ENCODE measurements at regions not wholly inside any gene's neighbourhood (a gene's known extent, or its start where the extent isn't known, plus 50 kb on each side); places are given as distances from the start of the nearest gene placed in this dataset.

DNA sequence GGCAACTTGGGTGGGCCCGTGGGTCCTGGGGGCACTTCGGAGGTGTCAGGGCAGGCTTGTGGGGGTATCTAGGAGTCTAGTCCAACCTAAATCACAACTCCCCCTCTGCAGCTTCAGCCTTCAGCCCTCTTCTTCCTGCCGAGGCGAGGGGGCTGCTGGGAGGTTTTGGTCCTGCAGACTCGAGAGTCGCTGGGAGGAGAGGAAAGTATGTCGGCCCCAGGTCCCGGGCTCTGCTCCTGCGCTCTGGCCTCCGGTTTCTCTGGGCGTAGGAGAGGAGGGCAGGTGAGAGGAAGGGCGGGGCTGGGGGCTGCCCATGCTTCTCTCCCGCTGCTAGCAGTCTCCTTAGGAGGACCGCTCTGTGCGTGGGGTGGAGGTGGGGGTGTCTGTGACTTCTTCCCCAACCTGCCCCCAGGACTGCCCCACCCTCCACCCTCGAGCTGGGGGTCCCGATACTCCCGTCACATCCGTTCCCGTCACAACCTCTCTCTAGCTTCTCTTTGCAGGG lies 139.8 kb upstream of the COL5A1 start:
- Histone ChIP-seq H3K4me1 (ENCODE audit: insufficient read depth) (peaks cover 5% of the 10 kb centered on the region), H3K36me3 (no peaks in the 10 kb centered on the region), H3K27ac (no peak overlapping the region), H3K4me3 (no peak overlapping the region), H3K9me3 (no peaks in the 10 kb centered on the region), H3K27me3 (no peaks in the 10 kb centered on the region)
- TF ChIP-seq EP300 (IDR thresholded peaks at IDR 0.05) (no peak), POLR2A (IDR thresholded peaks at IDR 0.05) (no peak)
- TF ChIP-seq, protein P1, sequence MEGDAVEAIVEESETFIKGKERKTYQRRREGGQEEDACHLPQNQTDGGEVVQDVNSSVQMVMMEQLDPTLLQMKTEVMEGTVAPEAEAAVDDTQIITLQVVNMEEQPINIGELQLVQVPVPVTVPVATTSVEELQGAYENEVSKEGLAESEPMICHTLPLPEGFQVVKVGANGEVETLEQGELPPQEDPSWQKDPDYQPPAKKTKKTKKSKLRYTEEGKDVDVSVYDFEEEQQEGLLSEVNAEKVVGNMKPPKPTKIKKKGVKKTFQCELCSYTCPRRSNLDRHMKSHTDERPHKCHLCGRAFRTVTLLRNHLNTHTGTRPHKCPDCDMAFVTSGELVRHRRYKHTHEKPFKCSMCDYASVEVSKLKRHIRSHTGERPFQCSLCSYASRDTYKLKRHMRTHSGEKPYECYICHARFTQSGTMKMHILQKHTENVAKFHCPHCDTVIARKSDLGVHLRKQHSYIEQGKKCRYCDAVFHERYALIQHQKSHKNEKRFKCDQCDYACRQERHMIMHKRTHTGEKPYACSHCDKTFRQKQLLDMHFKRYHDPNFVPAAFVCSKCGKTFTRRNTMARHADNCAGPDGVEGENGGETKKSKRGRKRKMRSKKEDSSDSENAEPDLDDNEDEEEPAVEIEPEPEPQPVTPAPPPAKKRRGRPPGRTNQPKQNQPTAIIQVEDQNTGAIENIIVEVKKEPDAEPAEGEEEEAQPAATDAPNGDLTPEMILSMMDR (IDR thresholded peaks at IDR 0.05), result no peak
- no peak for DNase-seq
- 62 to 68% (median 67%) methylated on average over 19 to 20 of the region's 20 CpGs for WGBS, 3 donors
- intact Hi-C loops (cut with DNase I), result no loop called here

DNA sequence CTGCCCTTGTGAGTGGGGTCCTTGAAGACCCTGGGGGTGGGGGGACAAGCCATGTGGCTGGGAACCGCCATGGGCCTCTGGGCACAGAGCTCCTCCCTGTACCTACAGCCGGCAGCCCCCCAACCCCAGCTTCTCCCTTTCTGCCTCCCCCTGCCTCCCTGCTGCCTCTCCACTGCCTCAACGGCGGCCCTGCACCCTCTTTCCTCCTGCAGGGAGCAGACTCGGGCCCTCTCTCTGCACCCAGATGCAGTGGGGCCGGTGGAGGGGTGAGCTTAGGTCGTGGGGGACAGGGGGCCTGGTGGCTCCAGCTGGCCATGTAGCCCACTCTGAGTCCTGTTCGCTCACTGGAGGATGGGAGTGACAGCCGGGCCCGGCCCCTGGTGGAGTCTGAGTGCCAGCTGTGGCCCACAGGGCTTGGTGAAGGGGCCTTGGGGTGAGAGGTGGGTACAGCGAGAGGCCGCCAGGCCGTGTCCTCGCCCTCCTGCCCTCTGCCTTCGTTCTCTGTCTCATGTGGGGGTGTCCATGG lies 139.3 kb upstream of the COL5A1 start:
- Histone ChIP-seq H3K9me3 (no peaks in the 10 kb centered on the region), H3K27ac (no peak overlapping the region), H3K27me3 (no peaks in the 10 kb centered on the region), H3K4me3 (no peak overlapping the region), H3K36me3 (no peaks in the 10 kb centered on the region), H3K4me1 (ENCODE audit: insufficient read depth) (peaks cover 5% of the 10 kb centered on the region)
- no peak for DNase-seq
- TF ChIP-seq, protein P1 (IDR thresholded peaks at IDR 0.05), result no peak
- TF ChIP-seq EP300 (IDR thresholded peaks at IDR 0.05), result no peak
- no peak for TF ChIP-seq POLR2A (IDR thresholded peaks at IDR 0.05)
- 55 to 70% (median 68%) methylated on average over 15 of the region's 15 CpGs for WGBS, 3 donors
- intact Hi-C loops (cut with DNase I), result no loop called here

DNA sequence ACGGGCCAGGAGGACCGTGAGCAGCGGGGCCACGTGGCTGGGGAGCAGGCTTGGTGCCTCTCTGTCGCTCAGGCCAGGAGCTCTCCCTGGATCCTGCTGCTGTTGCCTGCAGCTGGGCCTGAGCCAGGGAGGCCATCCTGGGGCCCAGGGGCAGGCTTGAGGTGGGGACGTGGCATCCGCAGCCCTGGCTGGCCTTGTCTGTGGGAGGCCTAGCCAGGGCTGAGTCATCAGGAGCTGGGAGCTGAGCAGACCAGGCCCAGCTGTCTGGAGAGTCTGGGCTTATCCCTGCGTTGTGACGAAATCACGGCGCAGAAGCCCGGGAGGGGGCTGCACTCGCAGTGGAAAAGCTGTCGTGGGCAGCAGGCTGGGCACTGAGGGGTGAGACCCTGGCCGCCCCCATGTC lies 138.8 kb upstream of the COL5A1 start:
- no peaks in the 10 kb centered on the region for H3K27me3 ChIP-seq
- intact Hi-C loops (cut with DNase I), result no loop called here
- H3K36me3 ChIP-seq, result no peaks in the 10 kb centered on the region
- no peaks in the 10 kb centered on the region for H3K9me3 ChIP-seq
- H3K4me3 ChIP-seq, result no peak overlapping the region
- TF ChIP-seq EP300 (IDR thresholded peaks at IDR 0.05) (no peak), POLR2A (IDR thresholded peaks at IDR 0.05) (no peak)
- TF ChIP-seq, protein P1 (IDR thresholded peaks at IDR 0.05), result no peak
- 11 to 25% (median 23%) methylated on average over 9 to 15 of the region's 15 CpGs for WGBS, 3 donors
- no peak overlapping the region for H3K27ac ChIP-seq
- peaks cover 5% of the 10 kb centered on the region for H3K4me1 ChIP-seq (ENCODE audit: insufficient read depth)
- peak; percentile 60 to 87 (median 82) for DNase-seq

DNA sequence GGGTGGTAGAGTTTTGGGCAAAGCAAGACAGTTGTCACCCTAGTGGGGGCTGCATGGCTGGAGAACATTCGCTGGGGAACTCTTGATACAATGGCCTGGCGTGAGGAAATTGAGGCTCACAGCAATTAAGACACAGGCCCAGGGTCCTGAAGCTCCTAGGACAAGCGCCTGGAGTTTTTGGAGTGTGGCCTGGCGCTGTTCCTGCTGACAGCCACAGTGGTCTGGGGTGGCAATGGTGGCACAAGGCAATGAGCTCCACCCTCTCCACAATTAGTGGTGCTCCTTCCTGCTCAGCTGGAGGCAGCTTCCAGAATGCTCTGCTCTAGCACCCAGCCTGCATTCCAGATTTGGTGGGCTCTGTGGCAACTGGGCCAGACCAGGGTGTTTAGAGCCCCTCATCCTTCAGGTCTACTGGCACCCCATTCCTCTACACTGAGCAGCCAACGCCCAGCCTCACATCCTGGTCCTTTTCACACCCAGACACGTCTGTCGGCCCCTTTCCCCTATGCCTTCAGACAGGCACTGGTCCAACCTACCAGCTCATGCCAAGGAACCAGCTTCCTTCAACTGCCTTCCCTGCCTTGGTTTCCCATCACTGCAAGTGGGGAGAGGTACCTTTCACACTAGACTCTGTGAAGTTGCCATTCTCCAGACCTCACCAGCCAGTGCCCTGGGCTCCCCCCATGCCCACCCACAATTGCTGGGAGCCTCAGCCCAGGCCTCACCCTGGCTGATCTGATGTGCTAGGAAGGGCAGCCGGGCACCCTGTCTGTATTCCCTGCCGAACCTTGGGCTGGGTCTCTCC lies 138.1 kb upstream of the COL5A1 start:
- Histone ChIP-seq H3K4me3 (no peak overlapping the region), H3K27me3 (no peaks in the 10 kb centered on the region), H3K36me3 (no peaks in the 10 kb centered on the region), H3K27ac (no peak overlapping the region), H3K4me1 (ENCODE audit: insufficient read depth) (peaks cover 5% of the 10 kb centered on the region), H3K9me3 (no peaks in the 10 kb centered on the region)
- DNase-seq, result no peak
- no peak for TF ChIP-seq EP300 (IDR thresholded peaks at IDR 0.05)
- TF ChIP-seq, protein P1 (IDR thresholded peaks at IDR 0.05), result no peak
- TF ChIP-seq POLR2A (IDR thresholded peaks at IDR 0.05), result no peak
- intact Hi-C loops (cut with DNase I), result no loop called here
- 91 to 94% (median 93%) methylated on average over 9 of the region's 9 CpGs for WGBS, 3 donors

Measured in ovary (tissue), 7 donors.